ENCODE measurements at regions not wholly inside any gene's neighbourhood (a gene's known extent, or its start where the extent isn't known, plus 50 kb on each side); places are given as distances from the start of the nearest gene placed in this dataset.
"Not testable (repeated sequence)": the region's sequence is repeated elsewhere in the genome, so short reads cannot be mapped to it uniquely, and the experiment has no call there.

GRCh38 chrX:130507015-130507414 is 105.2 kb downstream of the RBMX2 start:
- DNase-seq (no peak), ATAC-seq (no peak)
- no peaks in the 10 kb centered on the region for H3K9me3 ChIP-seq
- intact Hi-C loops (cut with DNase I) = no loop called here
- peaks cover 0 to 6% of the 10 kb centered on the region in 2 donors for H3K27me3 ChIP-seq
- no peaks in the 10 kb centered on the region for H3K4me1 ChIP-seq
- H3K27ac ChIP-seq = no peak overlapping the region
- H3K36me3 ChIP-seq = no peaks in the 10 kb centered on the region
- no peak overlapping the region for H3K4me3 ChIP-seq
- WGBS (ENCODE audit: insufficient coverage, low coverage, low lambda C conversion rate, missing lambda C conversion rate) = 63% methylated on average over 2 of the region's 2 CpGs
- TF ChIP-seq CTCF (IDR thresholded peaks at IDR 0.05) (no peak), POLR2A (IDR thresholded peaks at IDR 0.05) (no peak)

GRCh38 chrX:130512534-130512933 is 110.7 kb downstream of the RBMX2 start:
- WGBS (ENCODE audit: insufficient coverage, low coverage, low lambda C conversion rate, missing lambda C conversion rate) = 66% methylated on average over 2 of the region's 3 CpGs
- not testable (repeated sequence) for H3K4me1 ChIP-seq

GRCh38 chrX:130516123-130516522 is 114.3 kb downstream of the RBMX2 start:
- no peak for ATAC-seq
- intact Hi-C loops (cut with DNase I) = no loop called here
- H3K27me3 ChIP-seq = no peaks in the 10 kb centered on the region
- H3K27ac ChIP-seq = no peak overlapping the region
- WGBS (ENCODE audit: insufficient coverage, low coverage, low lambda C conversion rate, missing lambda C conversion rate) = 44% methylated on average over 1 of the region's 1 CpG
- H3K4me1 ChIP-seq = no peaks in the 10 kb centered on the region
- DNase-seq = no peak
- no peaks in the 10 kb centered on the region for H3K36me3 ChIP-seq
- H3K9me3 ChIP-seq = no peaks in the 10 kb centered on the region
- TF ChIP-seq POLR2A (IDR thresholded peaks at IDR 0.05) = no peak
- TF ChIP-seq CTCF (IDR thresholded peaks at IDR 0.05) = no peak
- H3K4me3 ChIP-seq = no peak overlapping the region

More at GRCh38 chrX:130512534-130512933, 110.7 kb downstream of the RBMX2 start:
- H3K27ac ChIP-seq; intact Hi-C loops (cut with DNase I); DNase-seq; H3K36me3 ChIP-seq; ATAC-seq; H3K9me3 ChIP-seq; H3K27me3 ChIP-seq; H3K4me3 ChIP-seq: not testable (repeated sequence)

GRCh38 chrX:130523460-130524394 is 121.9 kb downstream of the RBMX2 start:
- Histone ChIP-seq H3K27me3 (no peaks in the 10 kb centered on the region), H3K27ac (no peak overlapping the region), H3K9me3 (no peaks in the 10 kb centered on the region), H3K36me3 (no peaks in the 10 kb centered on the region), H3K4me1 (no peaks in the 10 kb centered on the region), H3K4me3 (peak overlapping the region in 1 of 3 donors; percentile 19)
- 33% methylated on average over 20 of the region's 42 CpGs for WGBS (ENCODE audit: insufficient coverage, low coverage, low lambda C conversion rate, missing lambda C conversion rate)
- peak in 3 of 4 donors; percentile 32 to 56 (median 42) for ATAC-seq
- intact Hi-C loops (cut with DNase I) = no loop called here
- no peak for TF ChIP-seq POLR2A (IDR thresholded peaks at IDR 0.05)
- DNase-seq = no peak

- no peaks in the 10 kb centered on the region for H3K4me1 ChIP-seq
- H3K27me3 ChIP-seq = no peaks in the 10 kb centered on the region
- no peak for TF ChIP-seq CTCF (IDR thresholded peaks at IDR 0.05)
- TF ChIP-seq POLR2A (IDR thresholded peaks at IDR 0.05) = no peak
- WGBS (ENCODE audit: insufficient coverage, low coverage, low lambda C conversion rate, missing lambda C conversion rate) = 67% methylated on average over 6 of the region's 6 CpGs
- no peak for ATAC-seq
- DNase-seq = no peak
- H3K27ac ChIP-seq = no peak overlapping the region
- intact Hi-C loops (cut with DNase I) = no loop called here
- no peak overlapping the region for H3K4me3 ChIP-seq
- H3K9me3 ChIP-seq = no peaks in the 10 kb centered on the region
- no peaks in the 10 kb centered on the region for H3K36me3 ChIP-seq
Observed at GRCh38 chrX:130524476-130525194, 122.8 kb downstream of the RBMX2 start.

Measured in right lobe of liver (tissue), 6 donors.